ENCODE measurements at regions not wholly inside any gene's neighbourhood (a gene's known extent, or its start where the extent isn't known, plus 50 kb on each side); places are given as distances from the start of the nearest gene placed in this dataset.

- TF ChIP-seq CTCF (CRISPR knock-in tag; IDR thresholded peaks at IDR 0.05): no peak
- TF ChIP-seq SPEN (CRISPR knock-in tag; IDR thresholded peaks at IDR 0.05; ENCODE audit: low read depth): no peak
- no peak for TF ChIP-seq BHLHE40 (IDR thresholded peaks at IDR 0.05; ENCODE audit: low read length)
- no peak for TF ChIP-seq REST (IDR thresholded peaks at IDR 0.05; ENCODE audit: borderline replicate concordance in 1 of 2, low read depth in 1 of 2, low read length in 2 of 2)
Measured at GRCh38 chr7:81040496-81040895, 121.6 kb upstream of the SEMA3C start.

Data from HepG2 (cell line).